ENCODE measurements at regions not wholly inside any gene's neighbourhood (a gene's known extent, or its start where the extent isn't known, plus 50 kb on each side); places are given as distances from the start of the nearest gene placed in this dataset.

GRCh38 chr16:17037499-17037898, 433.3 kb downstream of the XYLT1 start:
- TF ChIP-seq CTCF (IDR thresholded peaks at IDR 0.05): no peak
- no peak for TF ChIP-seq POLR2A (IDR thresholded peaks at IDR 0.05)

Measured in body of pancreas (tissue), 4 donors.